K562 (cell line): ENCODE measurements at regions not wholly inside any gene's neighbourhood (a gene's known extent, or its start where the extent isn't known, plus 50 kb on each side); places are given as distances from the start of the nearest gene placed in this dataset.

Experiments used
- POLR2AphosphoS2 ChIP-seq: IDR thresholded peaks from 2 replicates; pipeline ENCODE4 v1.6.1; 2012; ENCODE audit warnings: low read length, improper control_type of control experiment
- ZZZ3 ChIP-seq: fragments of 450-650 bp; IDR thresholded peaks from 2 replicates; pipeline ENCODE4 v1.6.1; 2016; ENCODE audit warnings: antibody characterized with exemption, mild to moderate bottlenecking, moderate library complexity

- TF ChIP-seq ZZZ3, result no peak
- no peak for TF ChIP-seq POLR2AphosphoS2
Observed at GRCh38 chr10:125368146-125368545, 207.8 kb upstream of the CTBP2 start.
